ENCODE measurements at regions not wholly inside any gene's neighbourhood (a gene's known extent, or its start where the extent isn't known, plus 50 kb on each side); places are given as distances from the start of the nearest gene placed in this dataset.

GRCh38 chr9:99436616-99437015, 214.5 kb downstream of the SEC61B start (continued):
- TF ChIP-seq GMEB1 (CRISPR knock-in tag; IDR thresholded peaks at IDR 0.05), result no peak
- TF ChIP-seq ZNF766 (CRISPR knock-in tag; conservative IDR thresholded peaks at IDR 0.05), result no peak

- no peak for DNase-seq (ENCODE audit: extremely low read depth in 1 of 4, low spot score in 3 of 4)
- no peak overlapping the region for H3K4me3 ChIP-seq
- ChIA-PET POLR2A (no interaction called here), CTCF (ENCODE audit: low intra/inter-chr PET ratio) (no interaction called here)
- WGBS (ENCODE audit: insufficient coverage, low coverage, missing lambda C conversion rate), result 1% methylated on average over 3 of the region's 3 CpGs
- no peak overlapping the region for H2AFZ ChIP-seq (ENCODE audit: low read depth, low read length)
- H3K9ac ChIP-seq (ENCODE audit: insufficient read depth in 1 of 2, low read depth in 2 of 2, low read length in 2 of 2), result no peak overlapping the region
- H3K27ac ChIP-seq (ENCODE audit: extremely low read depth, low read depth, low read length), result no peak overlapping the region
- no peaks in the 10 kb centered on the region for H3K79me2 ChIP-seq (ENCODE audit: control insufficient read depth, insufficient read depth, low read length)
- no peak for FAIRE-seq
- in situ Hi-C loops (cut with MboI), result no loop called here
- no peaks in the 10 kb centered on the region for H3K9me1 ChIP-seq (ENCODE audit: control insufficient read depth, insufficient read depth, low read length)
- no peak for TF ChIP-seq TEAD1 (CRISPR knock-in tag; IDR thresholded peaks at IDR 0.05)
- no peak for TF ChIP-seq RBM34 (IDR thresholded peaks at IDR 0.05; ENCODE audit: borderline replicate concordance, insufficient read depth, low read length)
- TF ChIP-seq ZNF644 (tag; IDR thresholded peaks at IDR 0.05; ENCODE audit: low read depth), result no peak
- no peak for TF ChIP-seq ZNF592 (IDR thresholded peaks at IDR 0.05)
- no peak for TF ChIP-seq GTF2E2 (tag; IDR thresholded peaks at IDR 0.05)
- no peak for TF ChIP-seq TRIM28 (IDR thresholded peaks at IDR 0.05)
- no peak for TF ChIP-seq ERF (CRISPR knock-in tag; IDR thresholded peaks at IDR 0.05)
- TF ChIP-seq THAP7 (CRISPR knock-in tag; IDR thresholded peaks at IDR 0.05), result no peak
- TF ChIP-seq MAFK (IDR thresholded peaks at IDR 0.05; ENCODE audit: low read length), result no peak
- no peak for TF ChIP-seq ZNF324 (CRISPR knock-in tag; IDR thresholded peaks at IDR 0.05)
- no peak for TF ChIP-seq ZNF445 (CRISPR knock-in tag; IDR thresholded peaks at IDR 0.05; ENCODE audit: low read depth)
- TF ChIP-seq NFRKB (IDR thresholded peaks at IDR 0.05; ENCODE audit: low read depth), result no peak
- no peak for TF ChIP-seq NCOA6 (IDR thresholded peaks at IDR 0.05)
- no peak for TF ChIP-seq ZNF143 (CRISPR knock-in tag; IDR thresholded peaks at IDR 0.05)
- H3K4me1 ChIP-seq (replicated peaks in 1 of 2; ENCODE audit: control insufficient read depth in 2 of 2, insufficient read depth in 2 of 2, low read length in 2 of 2), result peaks cover 0 to 4% of the 10 kb centered on the region in 2 experiments; a peak in 2 of 5 replicates
- no peaks in the 10 kb centered on the region for H4K20me1 ChIP-seq (replicated peaks; ENCODE audit: control insufficient read depth, insufficient read depth, low read length)
- peaks cover 5% of the 10 kb centered on the region in 2 experiments; a peak in 2 of 5 replicates for H3K27me3 ChIP-seq (ENCODE audit: control insufficient read depth in 2 of 2, insufficient read depth in 2 of 2, low read length in 2 of 2)
- H3K9me3 ChIP-seq (replicated peaks; ENCODE audit: control insufficient read depth, insufficient read depth, low read depth, low read length), result no peaks in the 10 kb centered on the region
- intact Hi-C loops (cut with micrococcal nuclease), result no loop called here
- no peak overlapping the region for H3K4me2 ChIP-seq (ENCODE audit: insufficient read depth, low read length)
- no peak for ATAC-seq
- no TSS peak for BruUV-seq (replicated peaks)
- no peaks in the 10 kb centered on the region for H3K36me3 ChIP-seq (ENCODE audit: control insufficient read depth, insufficient read depth, low read length)
These were observed 215.1 kb downstream of the SEC61B start for GRCh38 chr9:99437145-99437544.
